ENCODE measurements at regions not wholly inside any gene's neighbourhood (a gene's known extent, or its start where the extent isn't known, plus 50 kb on each side); places are given as distances from the start of the nearest gene placed in this dataset.

DNA sequence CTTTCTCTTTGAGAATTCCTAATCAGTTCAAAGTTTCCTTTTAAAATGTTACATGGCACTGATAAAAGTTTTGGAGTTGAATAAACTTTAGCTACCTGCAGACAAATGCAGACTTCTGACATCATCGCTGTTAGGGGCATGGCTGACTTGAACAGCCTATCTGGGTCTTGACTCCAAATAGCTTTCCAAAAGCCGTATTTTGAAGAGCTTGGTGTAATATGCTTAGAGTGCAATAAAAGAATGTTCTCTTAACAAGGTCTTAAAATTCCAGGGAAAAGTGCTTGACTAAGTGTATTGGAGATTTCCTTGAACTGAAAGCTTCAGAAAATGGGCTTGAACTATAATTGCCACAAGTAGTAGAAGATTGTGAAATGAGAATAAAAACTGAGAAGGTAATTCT, 342.9 kb upstream of the DCC start:
- Histone ChIP-seq H3K9me3 (ENCODE audit: control insufficient read depth, low read length) (no peaks in the 10 kb centered on the region), H3K36me3 (ENCODE audit: control insufficient read depth, insufficient read depth, low read length) (no peaks in the 10 kb centered on the region), H3K27ac (no peak overlapping the region), H3K9ac (no peak overlapping the region), H3K4me2 (ENCODE audit: low read length) (no peak overlapping the region), H3K27me3 (ENCODE audit: control insufficient read depth, insufficient read depth, low read length) (no peaks in the 10 kb centered on the region), H3K4me1 (no peaks in the 10 kb centered on the region), H2AFZ (no peak overlapping the region), H3K4me3 (ENCODE audit: low read depth, low read length) (no peak overlapping the region), H3K79me2 (no peaks in the 10 kb centered on the region)
- TF ChIP-seq, protein P1, sequence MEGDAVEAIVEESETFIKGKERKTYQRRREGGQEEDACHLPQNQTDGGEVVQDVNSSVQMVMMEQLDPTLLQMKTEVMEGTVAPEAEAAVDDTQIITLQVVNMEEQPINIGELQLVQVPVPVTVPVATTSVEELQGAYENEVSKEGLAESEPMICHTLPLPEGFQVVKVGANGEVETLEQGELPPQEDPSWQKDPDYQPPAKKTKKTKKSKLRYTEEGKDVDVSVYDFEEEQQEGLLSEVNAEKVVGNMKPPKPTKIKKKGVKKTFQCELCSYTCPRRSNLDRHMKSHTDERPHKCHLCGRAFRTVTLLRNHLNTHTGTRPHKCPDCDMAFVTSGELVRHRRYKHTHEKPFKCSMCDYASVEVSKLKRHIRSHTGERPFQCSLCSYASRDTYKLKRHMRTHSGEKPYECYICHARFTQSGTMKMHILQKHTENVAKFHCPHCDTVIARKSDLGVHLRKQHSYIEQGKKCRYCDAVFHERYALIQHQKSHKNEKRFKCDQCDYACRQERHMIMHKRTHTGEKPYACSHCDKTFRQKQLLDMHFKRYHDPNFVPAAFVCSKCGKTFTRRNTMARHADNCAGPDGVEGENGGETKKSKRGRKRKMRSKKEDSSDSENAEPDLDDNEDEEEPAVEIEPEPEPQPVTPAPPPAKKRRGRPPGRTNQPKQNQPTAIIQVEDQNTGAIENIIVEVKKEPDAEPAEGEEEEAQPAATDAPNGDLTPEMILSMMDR (IDR thresholded peaks at IDR 0.05) = no peak

DNA sequence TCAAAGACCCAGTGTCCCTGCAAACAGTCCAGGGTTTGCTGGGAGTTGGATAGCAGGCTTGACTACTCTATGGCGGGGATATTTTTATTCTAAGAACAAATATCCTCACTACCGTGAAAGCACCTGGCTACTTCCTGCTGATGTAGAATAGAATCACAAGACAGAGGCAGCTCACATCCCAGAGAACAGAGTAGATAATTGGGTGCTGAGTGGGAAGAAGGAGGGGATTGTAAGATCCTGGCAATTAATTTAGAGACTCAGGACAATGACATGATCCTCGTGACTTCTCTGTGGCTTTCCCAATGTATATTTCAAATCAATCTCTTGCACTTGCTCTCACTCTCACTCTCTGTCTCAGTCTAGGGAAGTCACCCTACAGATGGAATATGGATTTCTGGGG, 341.9 kb upstream of the DCC start:
- Histone ChIP-seq H3K36me3 (ENCODE audit: control insufficient read depth, insufficient read depth, low read length) (no peaks in the 10 kb centered on the region), H3K9ac (no peak overlapping the region), H3K4me3 (ENCODE audit: low read depth, low read length) (no peak overlapping the region), H3K27ac (no peak overlapping the region), H3K27me3 (ENCODE audit: control insufficient read depth, insufficient read depth, low read length) (no peaks in the 10 kb centered on the region), H2AFZ (no peak overlapping the region), H3K9me3 (ENCODE audit: control insufficient read depth, low read length) (no peaks in the 10 kb centered on the region), H3K4me1 (no peaks in the 10 kb centered on the region), H3K79me2 (no peaks in the 10 kb centered on the region), H3K4me2 (ENCODE audit: low read length) (no peak overlapping the region)
- TF ChIP-seq, protein P1 (IDR thresholded peaks at IDR 0.05) = no peak

DNA sequence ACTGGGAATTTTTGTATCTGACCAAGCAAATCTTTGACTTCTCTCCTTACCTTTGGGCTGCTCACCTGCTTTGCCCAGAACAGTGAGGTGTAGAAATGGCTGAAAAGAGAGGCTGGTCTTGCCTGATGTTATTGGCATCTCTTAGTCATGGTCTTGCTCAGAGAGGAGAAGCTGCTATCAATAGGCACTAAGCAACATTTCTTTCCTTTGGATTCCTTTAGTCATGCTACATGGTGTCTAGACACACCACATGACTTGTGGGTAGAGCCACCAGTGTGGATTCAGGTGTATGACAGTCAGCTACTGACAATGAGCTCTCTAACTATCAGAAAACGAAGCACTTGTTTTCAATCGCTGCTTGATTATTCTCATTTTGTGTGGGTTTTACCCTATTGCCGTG, 341.3 kb upstream of the DCC start:
- H3K36me3 ChIP-seq (ENCODE audit: control insufficient read depth, insufficient read depth, low read length) = no peaks in the 10 kb centered on the region
- H3K9ac ChIP-seq = no peak overlapping the region
- H3K4me2 ChIP-seq (ENCODE audit: low read length) = no peak overlapping the region

GRCh38 chr18:51999351-51999750, 340.6 kb upstream of the DCC start:
- Histone ChIP-seq H3K9me3 (ENCODE audit: control insufficient read depth, low read length) (no peaks in the 10 kb centered on the region), H3K27me3 (ENCODE audit: control insufficient read depth, insufficient read depth, low read length) (no peaks in the 10 kb centered on the region), H3K4me1 (no peaks in the 10 kb centered on the region), H3K36me3 (ENCODE audit: control insufficient read depth, insufficient read depth, low read length) (no peaks in the 10 kb centered on the region), H3K4me3 (ENCODE audit: low read depth, low read length) (no peak overlapping the region), H3K9ac (no peak overlapping the region), H3K27ac (no peak overlapping the region), H2AFZ (no peak overlapping the region), H3K4me2 (ENCODE audit: low read length) (no peak overlapping the region), H3K79me2 (no peaks in the 10 kb centered on the region)
- TF ChIP-seq, protein P1 (IDR thresholded peaks at IDR 0.05) = no peak

More for the DNA sequence above, 341.3 kb upstream of the DCC start:
- no peak overlapping the region for H2AFZ ChIP-seq
- H3K79me2 ChIP-seq = no peaks in the 10 kb centered on the region
- no peaks in the 10 kb centered on the region for H3K9me3 ChIP-seq (ENCODE audit: control insufficient read depth, low read length)
- no peak overlapping the region for H3K27ac ChIP-seq
- TF ChIP-seq, protein P1 (IDR thresholded peaks at IDR 0.05) = no peak
- H3K27me3 ChIP-seq (ENCODE audit: control insufficient read depth, insufficient read depth, low read length) = no peaks in the 10 kb centered on the region
- H3K4me3 ChIP-seq (ENCODE audit: low read depth, low read length) = no peak overlapping the region
- H3K4me1 ChIP-seq = no peaks in the 10 kb centered on the region

- TF ChIP-seq, protein P1 (IDR thresholded peaks at IDR 0.05) = no peak
- H3K36me3 ChIP-seq (ENCODE audit: control insufficient read depth, insufficient read depth, low read length) = no peaks in the 10 kb centered on the region
- H3K4me3 ChIP-seq (ENCODE audit: low read depth, low read length) = no peak overlapping the region
- H3K27ac ChIP-seq = no peak overlapping the region
- no peak overlapping the region for H3K9ac ChIP-seq
- H2AFZ ChIP-seq = no peak overlapping the region
- H3K4me1 ChIP-seq = no peaks in the 10 kb centered on the region
- no peaks in the 10 kb centered on the region for H3K9me3 ChIP-seq (ENCODE audit: control insufficient read depth, low read length)
- H3K4me2 ChIP-seq (ENCODE audit: low read length) = no peak overlapping the region
- H3K27me3 ChIP-seq (ENCODE audit: control insufficient read depth, insufficient read depth, low read length) = no peaks in the 10 kb centered on the region
- H3K79me2 ChIP-seq = no peaks in the 10 kb centered on the region
Measured at GRCh38 chr18:52000435-52000834, 339.6 kb upstream of the DCC start.

All from parathyroid adenoma (tissue), 2 donors.